PC-9 (cell line): ENCODE measurements at regions not wholly inside any gene's neighbourhood (a gene's known extent, or its start where the extent isn't known, plus 50 kb on each side); places are given as distances from the start of the nearest gene placed in this dataset.

ENCODE experiments used
- EZH2 ChIP-seq: fragments of 200-600 bp; sonication (generic); IDR thresholded peaks from 2 replicates; pipeline ENCODE4 v1.8.0; 2017; ENCODE audit warnings: antibody characterized with exemption, low read depth
- TF ChIP-seq, protein P1 (sequence below): fragments of 200-600 bp; sonication (generic); conservative IDR thresholded peaks from 2 replicates; pipeline ENCODE4 v1.6.1; 2017; ENCODE audit warnings: mixed run types, antibody characterized with exemption, mild to moderate bottlenecking, moderate library complexity

DNA sequence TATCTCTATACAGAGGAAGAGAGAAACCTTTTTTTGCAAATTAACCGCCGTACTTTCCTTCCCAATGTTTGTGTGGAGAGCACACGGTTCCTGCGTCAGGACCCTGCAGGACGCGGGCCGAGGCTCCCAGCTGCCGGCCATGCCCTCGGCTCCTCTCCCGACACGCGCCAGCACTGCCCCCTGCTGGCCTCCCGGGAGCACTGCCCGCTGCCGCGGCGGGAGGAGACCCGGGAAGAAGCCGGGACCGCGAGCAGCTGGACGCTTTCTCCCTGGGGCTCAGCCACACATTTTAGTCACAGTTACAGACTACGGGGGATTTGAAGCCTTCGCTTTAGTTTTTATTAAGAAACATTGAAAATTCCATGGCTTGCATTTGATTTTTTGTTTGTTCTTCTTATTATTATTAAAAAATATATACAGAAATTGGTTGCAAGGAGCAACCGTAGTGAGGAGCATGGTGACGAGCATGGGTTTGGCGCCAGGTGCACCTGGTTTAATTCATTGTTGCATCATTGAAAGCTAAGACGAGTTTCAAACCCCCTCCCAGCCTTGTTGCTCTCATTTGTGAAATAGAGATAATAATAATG, 401.2 kb downstream of the GALR1 start:
- TF ChIP-seq, protein P1, sequence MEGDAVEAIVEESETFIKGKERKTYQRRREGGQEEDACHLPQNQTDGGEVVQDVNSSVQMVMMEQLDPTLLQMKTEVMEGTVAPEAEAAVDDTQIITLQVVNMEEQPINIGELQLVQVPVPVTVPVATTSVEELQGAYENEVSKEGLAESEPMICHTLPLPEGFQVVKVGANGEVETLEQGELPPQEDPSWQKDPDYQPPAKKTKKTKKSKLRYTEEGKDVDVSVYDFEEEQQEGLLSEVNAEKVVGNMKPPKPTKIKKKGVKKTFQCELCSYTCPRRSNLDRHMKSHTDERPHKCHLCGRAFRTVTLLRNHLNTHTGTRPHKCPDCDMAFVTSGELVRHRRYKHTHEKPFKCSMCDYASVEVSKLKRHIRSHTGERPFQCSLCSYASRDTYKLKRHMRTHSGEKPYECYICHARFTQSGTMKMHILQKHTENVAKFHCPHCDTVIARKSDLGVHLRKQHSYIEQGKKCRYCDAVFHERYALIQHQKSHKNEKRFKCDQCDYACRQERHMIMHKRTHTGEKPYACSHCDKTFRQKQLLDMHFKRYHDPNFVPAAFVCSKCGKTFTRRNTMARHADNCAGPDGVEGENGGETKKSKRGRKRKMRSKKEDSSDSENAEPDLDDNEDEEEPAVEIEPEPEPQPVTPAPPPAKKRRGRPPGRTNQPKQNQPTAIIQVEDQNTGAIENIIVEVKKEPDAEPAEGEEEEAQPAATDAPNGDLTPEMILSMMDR: peak; percentile 76
- no peak for TF ChIP-seq EZH2
